ENCODE measurements at regions not wholly inside any gene's neighbourhood (a gene's known extent, or its start where the extent isn't known, plus 50 kb on each side); places are given as distances from the start of the nearest gene placed in this dataset.

DNA sequence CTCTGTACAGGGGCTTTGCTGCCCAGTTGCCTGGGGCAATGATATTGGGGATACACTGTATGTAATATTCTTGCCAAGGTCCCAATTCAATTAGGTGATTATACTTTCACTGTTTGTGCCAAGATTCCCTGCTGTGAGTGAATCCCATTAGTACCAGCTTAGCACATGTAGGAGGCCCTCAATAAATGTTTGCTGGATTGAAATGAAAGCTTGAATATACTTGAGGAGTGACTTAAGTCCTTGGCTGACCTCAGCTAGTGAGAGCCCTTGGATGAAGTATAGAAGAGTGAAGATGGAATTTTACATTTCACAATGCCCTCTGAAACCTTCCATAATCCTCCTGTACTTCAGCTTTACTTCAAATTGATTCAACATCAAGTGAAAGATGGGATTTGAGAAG is 102.9 kb downstream of the GATA6 start:
- Mint-ChIP-seq H3K4me1 (ENCODE audit: low read depth) (no peaks in the 10 kb centered on the region), H3K36me3 (ENCODE audit: low read depth) (no peaks in the 10 kb centered on the region), H3K27ac (no peak overlapping the region), H3K27me3 (ENCODE audit: low read depth) (no peaks in the 10 kb centered on the region), H3K4me3 (no peak overlapping the region), H3K9me3 (no peaks in the 10 kb centered on the region)
- DNase-seq (ENCODE audit: low spot score): no peak

DNA sequence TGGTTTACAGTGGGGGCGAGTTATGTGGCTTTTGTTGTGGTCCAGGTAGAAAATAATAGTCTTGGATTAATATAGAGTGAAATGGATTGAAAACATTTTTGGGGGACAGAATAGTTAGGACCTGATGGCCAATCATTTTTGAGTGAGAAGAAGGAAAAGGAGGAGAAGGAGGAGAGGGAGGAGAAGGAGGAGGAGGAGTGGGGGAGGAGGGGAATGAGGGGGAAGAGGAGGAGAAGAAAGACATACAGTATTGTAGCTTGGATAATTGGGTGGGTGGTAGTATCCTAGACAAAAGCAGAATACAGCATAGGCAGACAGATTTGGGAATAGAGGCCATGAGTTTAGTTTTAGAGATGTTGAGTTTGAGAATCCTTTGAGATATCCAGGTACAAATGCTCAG is 101.6 kb downstream of the GATA6 start:
- Mint-ChIP-seq H3K9me3 (no peaks in the 10 kb centered on the region), H3K4me1 (ENCODE audit: low read depth) (no peaks in the 10 kb centered on the region), H3K4me3 (no peak overlapping the region), H3K36me3 (ENCODE audit: low read depth) (no peaks in the 10 kb centered on the region), H3K27me3 (ENCODE audit: low read depth) (no peaks in the 10 kb centered on the region), H3K27ac (no peak overlapping the region)
- no peak for DNase-seq (ENCODE audit: low spot score)

GRCh38 chr18:22268641-22269128 is 99.3 kb downstream of the GATA6 start:
- H3K36me3 Mint-ChIP-seq (ENCODE audit: low read depth): no peaks in the 10 kb centered on the region
- no peak overlapping the region for H3K4me3 Mint-ChIP-seq
- no peaks in the 10 kb centered on the region for H3K4me1 Mint-ChIP-seq (ENCODE audit: low read depth)
- DNase-seq (ENCODE audit: low spot score): no peak
- H3K9me3 Mint-ChIP-seq: no peaks in the 10 kb centered on the region
- no peak overlapping the region for H3K27ac Mint-ChIP-seq
- no peaks in the 10 kb centered on the region for H3K27me3 Mint-ChIP-seq (ENCODE audit: low read depth)

- no peak overlapping the region for H3K4me3 Mint-ChIP-seq
- H3K9me3 Mint-ChIP-seq: peaks cover 6% of the 10 kb centered on the region
- H3K27me3 Mint-ChIP-seq (ENCODE audit: low read depth): no peaks in the 10 kb centered on the region
- H3K4me1 Mint-ChIP-seq (ENCODE audit: low read depth): no peaks in the 10 kb centered on the region
- no peak overlapping the region for H3K27ac Mint-ChIP-seq
- no peaks in the 10 kb centered on the region for H3K36me3 Mint-ChIP-seq (ENCODE audit: low read depth)
- DNase-seq (ENCODE audit: low spot score): no peak
Measured at GRCh38 chr18:22267697-22268096, 98.3 kb downstream of the GATA6 start.

GRCh38 chr18:22267225-22267624 is 97.8 kb downstream of the GATA6 start:
- H3K27ac Mint-ChIP-seq: no peak overlapping the region
- peaks cover 11% of the 10 kb centered on the region for H3K9me3 Mint-ChIP-seq
- no peak for DNase-seq (ENCODE audit: low spot score)
- no peak overlapping the region for H3K4me3 Mint-ChIP-seq
- no peaks in the 10 kb centered on the region for H3K4me1 Mint-ChIP-seq (ENCODE audit: low read depth)
- H3K27me3 Mint-ChIP-seq (ENCODE audit: low read depth): no peaks in the 10 kb centered on the region
- H3K36me3 Mint-ChIP-seq (ENCODE audit: low read depth): no peaks in the 10 kb centered on the region

DNA sequence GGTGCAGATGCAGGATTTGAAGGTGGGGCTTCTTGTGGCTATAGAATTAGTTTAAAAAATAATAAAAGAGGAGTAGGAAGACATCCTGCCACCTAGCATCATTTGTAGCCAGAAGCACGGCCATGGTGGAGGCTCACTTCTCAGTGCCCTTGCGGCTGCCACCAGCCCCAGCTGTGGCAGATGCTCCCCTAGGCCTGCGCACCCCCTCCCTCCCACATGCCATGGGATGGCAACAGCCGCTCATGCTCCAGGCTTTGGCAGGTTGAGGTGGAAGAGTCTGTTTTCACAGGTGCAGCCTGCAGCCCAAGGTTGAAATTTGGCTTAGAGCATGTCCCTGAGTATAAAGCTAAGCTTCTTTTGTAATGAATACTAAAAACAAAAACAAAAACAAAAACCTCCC is 96.4 kb downstream of the GATA6 start:
- Mint-ChIP-seq H3K36me3 (ENCODE audit: low read depth) (no peaks in the 10 kb centered on the region), H3K4me3 (no peak overlapping the region), H3K27ac (no peak overlapping the region), H3K4me1 (ENCODE audit: low read depth) (no peaks in the 10 kb centered on the region), H3K27me3 (ENCODE audit: low read depth) (no peaks in the 10 kb centered on the region), H3K9me3 (peaks cover 11% of the 10 kb centered on the region)
- no peak for DNase-seq (ENCODE audit: low spot score)

DNA sequence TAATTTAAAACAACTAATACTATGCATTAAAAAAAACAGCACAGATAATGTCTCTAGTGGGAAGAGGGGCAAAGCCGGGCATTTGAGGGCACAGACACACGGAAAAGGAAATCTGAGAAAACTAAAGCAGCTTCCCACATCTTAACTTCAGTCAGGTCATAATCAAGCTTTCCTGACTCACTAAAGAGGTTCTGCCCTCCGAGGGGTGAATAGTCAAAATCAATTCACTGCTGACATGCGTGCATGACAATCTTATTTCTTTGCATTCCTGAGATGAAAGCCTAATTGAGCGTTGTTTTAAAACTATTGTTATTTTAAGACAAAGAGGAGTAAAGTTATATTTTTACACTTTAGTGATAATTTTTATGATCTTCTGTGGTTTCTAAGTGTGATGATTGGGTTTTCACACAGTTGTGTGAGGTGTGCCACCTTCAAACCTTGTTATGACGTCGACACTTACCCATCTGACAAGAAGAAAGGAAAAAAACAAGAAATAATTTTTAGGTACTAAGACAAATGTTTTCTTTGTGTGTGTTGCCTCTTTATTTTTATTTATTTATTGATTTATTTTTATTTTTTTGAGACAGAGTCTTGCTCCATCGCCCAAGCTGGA is 90.9 kb downstream of the GATA6 start:
- H3K27me3 Mint-ChIP-seq (ENCODE audit: low read depth): no peaks in the 10 kb centered on the region
- no peak overlapping the region for H3K27ac Mint-ChIP-seq
- H3K9me3 Mint-ChIP-seq: peaks cover 11% of the 10 kb centered on the region
- H3K36me3 Mint-ChIP-seq (ENCODE audit: low read depth): no peaks in the 10 kb centered on the region
- H3K4me1 Mint-ChIP-seq (ENCODE audit: low read depth): no peaks in the 10 kb centered on the region
- H3K4me3 Mint-ChIP-seq: no peak overlapping the region
- DNase-seq (ENCODE audit: low spot score): no peak

DNA sequence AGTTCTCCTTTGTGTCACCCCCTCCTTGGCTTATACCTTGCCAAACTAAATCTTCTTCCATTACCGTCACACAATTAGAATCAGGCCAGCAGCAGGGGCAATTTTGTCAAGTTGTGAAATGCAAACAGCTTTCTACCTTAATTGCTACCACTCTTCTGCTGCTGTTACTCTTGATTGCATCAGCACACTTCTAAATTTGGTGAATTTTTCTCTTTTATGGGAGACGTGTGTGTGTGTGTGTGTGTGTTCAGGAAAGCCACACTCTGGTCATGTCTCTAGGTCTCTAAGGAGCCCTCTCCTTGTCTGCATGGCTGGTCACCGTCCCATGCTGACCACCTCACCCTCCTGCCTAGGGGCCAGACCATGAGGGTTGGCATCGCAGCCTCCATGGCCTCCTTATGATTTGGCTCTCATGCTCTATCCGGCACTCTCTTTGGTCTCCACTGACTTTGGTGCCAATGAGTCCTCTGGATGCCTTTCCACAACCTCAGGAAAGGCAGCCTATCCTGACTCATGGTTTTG is 87.7 kb downstream of the GATA6 start:
- H3K36me3 Mint-ChIP-seq (ENCODE audit: low read depth): no peaks in the 10 kb centered on the region
- H3K4me3 Mint-ChIP-seq: no peak overlapping the region
- H3K27ac Mint-ChIP-seq: no peak overlapping the region
- no peaks in the 10 kb centered on the region for H3K9me3 Mint-ChIP-seq
- H3K4me1 Mint-ChIP-seq (ENCODE audit: low read depth): no peaks in the 10 kb centered on the region
- DNase-seq (ENCODE audit: low spot score): no peak
- H3K27me3 Mint-ChIP-seq (ENCODE audit: low read depth): no peaks in the 10 kb centered on the region

DNA sequence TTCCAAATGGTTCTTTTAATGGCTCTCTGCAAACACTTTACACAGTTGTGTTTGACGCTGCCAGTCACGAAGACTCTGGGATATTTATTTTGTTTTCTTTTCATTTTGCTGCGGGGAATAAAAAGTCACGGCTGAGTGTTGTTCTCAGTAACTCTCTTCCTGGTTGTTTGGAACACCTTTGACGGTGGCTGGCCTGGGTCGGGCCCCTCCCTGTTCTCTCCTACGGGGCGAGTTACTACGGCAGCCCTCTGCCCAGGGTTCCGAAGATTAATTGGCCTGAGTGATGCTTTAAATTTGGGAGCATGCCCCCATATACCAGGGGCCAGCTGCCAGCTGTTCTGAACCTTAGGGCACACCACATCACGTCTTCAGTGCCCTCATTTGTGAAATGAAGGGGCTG is 84.7 kb downstream of the GATA6 start:
- H3K36me3 Mint-ChIP-seq (ENCODE audit: low read depth): no peaks in the 10 kb centered on the region
- H3K27ac Mint-ChIP-seq: no peak overlapping the region
- H3K4me1 Mint-ChIP-seq (ENCODE audit: low read depth): no peaks in the 10 kb centered on the region
- DNase-seq (ENCODE audit: low spot score): no peak
- H3K9me3 Mint-ChIP-seq: no peaks in the 10 kb centered on the region
- no peak overlapping the region for H3K4me3 Mint-ChIP-seq
- H3K27me3 Mint-ChIP-seq (ENCODE audit: low read depth): no peaks in the 10 kb centered on the region

GRCh38 chr18:22253676-22254075 is 84.3 kb downstream of the GATA6 start:
- H3K4me3 Mint-ChIP-seq: no peak overlapping the region
- no peaks in the 10 kb centered on the region for H3K9me3 Mint-ChIP-seq
- no peak overlapping the region for H3K27ac Mint-ChIP-seq
- no peaks in the 10 kb centered on the region for H3K27me3 Mint-ChIP-seq (ENCODE audit: low read depth)
- no peaks in the 10 kb centered on the region for H3K4me1 Mint-ChIP-seq (ENCODE audit: low read depth)
- DNase-seq (ENCODE audit: low spot score): no peak
- H3K36me3 Mint-ChIP-seq (ENCODE audit: low read depth): no peaks in the 10 kb centered on the region

GRCh38 chr18:22253156-22253555 is 83.8 kb downstream of the GATA6 start:
- Mint-ChIP-seq H3K4me1 (ENCODE audit: low read depth) (no peaks in the 10 kb centered on the region), H3K4me3 (no peak overlapping the region), H3K9me3 (no peaks in the 10 kb centered on the region), H3K27me3 (ENCODE audit: low read depth) (no peaks in the 10 kb centered on the region), H3K27ac (no peak overlapping the region), H3K36me3 (ENCODE audit: low read depth) (no peaks in the 10 kb centered on the region)
- DNase-seq (ENCODE audit: low spot score): no peak
